CD4-positive, alpha-beta T cell treated with Interleukin-4 for 4 hours (primary cell): ENCODE measurements at regions not wholly inside any gene's neighbourhood (a gene's known extent, or its start where the extent isn't known, plus 50 kb on each side); places are given as distances from the start of the nearest gene placed in this dataset.

Source experiments
- DNase-seq: peaks from one replicate; pipeline ENCODE4 v3.0.0-alpha.2; 2020

DNA sequence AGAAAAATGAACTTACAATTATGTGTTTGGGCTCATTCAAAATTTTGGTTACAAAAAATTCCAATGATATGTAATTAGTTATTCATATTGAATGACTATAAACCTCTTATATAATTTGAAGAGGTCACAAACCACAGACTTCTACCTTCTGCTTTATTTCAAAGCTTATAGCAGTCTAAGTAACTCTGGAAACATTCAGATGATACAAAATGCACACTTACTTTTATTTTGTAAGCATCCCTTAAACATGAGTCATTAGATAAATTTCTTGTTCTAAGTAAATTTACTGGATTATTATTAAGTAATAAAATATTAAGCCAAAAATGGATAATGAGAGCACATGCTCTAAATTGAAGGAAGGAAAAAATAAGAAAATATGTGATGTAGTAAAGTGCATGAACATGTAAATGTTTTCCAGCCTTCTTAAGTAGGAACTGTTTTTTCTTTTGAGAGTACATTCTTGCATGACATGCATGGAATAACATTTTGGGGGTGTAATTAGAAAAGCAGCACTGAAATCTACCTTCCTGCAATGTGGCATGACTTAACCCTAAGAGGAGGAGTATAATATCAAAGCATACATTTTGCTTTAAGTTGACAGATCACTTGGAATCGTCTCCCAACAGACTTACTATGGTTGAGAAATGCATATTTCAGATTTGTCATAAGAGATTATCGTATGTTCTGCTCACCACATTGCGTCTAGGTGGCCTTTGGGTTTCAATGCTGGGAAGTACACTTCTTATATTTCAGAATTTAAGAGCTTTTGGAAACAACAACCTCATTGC, 372.7 kb upstream of the HSF2 start:
- no peak for DNase-seq

GRCh38 chr6:122028933-122029522, 370.4 kb upstream of the HSF2 start:
- DNase-seq, result no peak

DNA sequence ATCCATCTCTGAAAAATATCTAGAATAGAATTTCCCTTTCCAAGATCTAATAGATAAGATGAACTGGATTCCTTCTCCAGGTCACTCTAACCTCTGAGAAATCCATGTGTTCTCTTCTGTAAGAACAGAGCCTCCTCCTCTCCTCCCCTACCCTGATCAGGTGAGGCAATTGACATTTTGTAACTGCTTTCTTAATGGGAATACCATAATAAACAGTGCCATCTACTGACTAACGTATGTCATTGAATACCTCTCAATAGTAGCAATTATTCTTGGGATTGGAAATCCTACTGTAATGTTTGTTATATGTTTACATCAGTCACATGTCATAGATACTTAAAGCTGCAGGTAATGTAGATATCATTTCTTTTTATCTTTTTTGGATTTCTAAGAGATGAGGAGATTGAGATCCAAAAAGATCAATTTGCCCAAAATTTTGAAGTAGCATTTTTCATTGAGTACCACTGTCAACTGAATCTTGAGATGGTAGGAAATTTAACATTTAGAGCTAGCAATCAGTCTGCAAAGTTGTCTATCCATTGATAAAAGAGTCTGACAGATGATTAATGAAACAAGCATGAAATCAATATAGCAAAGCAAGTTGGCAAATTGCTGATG, 365.8 kb upstream of the HSF2 start:
- peak; percentile 18 for DNase-seq

- no peak for DNase-seq
Measured at GRCh38 chr6:122035173-122035572, 364.3 kb upstream of the HSF2 start.

GRCh38 chr6:122040261-122040660, 359.2 kb upstream of the HSF2 start:
- DNase-seq, result no peak

- no peak for DNase-seq
Measured at GRCh38 chr6:122042380-122042779, 357.1 kb upstream of the HSF2 start.

- no peak for DNase-seq
Measured at GRCh38 chr6:122042960-122043735, 356.3 kb upstream of the HSF2 start.

DNA sequence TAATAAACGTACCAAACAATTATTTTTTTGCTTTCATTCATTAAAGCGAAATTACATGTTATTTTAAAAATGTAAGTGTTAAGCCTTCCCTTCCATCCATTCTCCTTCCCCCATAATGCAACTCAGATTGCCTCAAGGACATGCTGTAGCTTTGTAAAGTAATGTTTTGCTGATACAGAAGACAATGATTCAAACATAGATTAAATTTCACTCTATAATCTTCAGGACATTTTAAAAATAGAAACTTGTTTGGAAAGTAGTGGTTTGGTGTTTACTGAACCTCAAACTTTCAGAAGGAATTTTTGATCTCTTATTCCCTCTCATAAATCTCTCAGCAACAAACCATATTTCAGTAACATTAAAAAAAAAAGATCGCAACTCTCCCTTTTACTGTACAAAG, 350.9 kb upstream of the HSF2 start:
- DNase-seq, result no peak

- no peak for DNase-seq
Measured at GRCh38 chr6:122049341-122049740, 350.1 kb upstream of the HSF2 start.

DNA sequence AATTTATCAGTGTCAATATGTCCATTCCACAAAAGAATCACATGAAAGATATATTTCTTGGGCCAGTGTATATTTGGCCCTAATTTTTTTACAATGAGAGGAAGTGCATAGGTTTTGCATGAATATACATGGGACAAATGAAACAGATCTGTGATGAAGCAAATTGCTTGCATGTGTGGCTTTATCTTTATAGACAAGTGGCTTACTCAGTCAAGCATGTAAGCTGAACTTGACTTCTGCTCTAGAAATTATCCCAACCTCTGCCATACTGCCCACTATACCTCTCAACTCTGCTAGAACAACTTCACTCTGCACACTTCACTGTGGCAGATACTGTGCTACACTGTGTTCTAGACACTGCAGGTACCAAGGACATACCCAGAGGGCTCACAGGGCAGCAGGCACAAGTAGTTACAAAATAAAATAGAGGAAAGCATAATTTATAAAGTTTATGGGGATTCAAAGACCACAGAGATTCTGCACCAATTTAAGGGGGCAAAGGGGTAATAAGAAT, 349.2 kb upstream of the HSF2 start:
- no peak for DNase-seq

GRCh38 chr6:122052346-122052900, 347.0 kb upstream of the HSF2 start:
- DNase-seq, result no peak

GRCh38 chr6:122059918-122060317, 339.5 kb upstream of the HSF2 start:
- DNase-seq, result no peak

GRCh38 chr6:122061855-122062254, 337.6 kb upstream of the HSF2 start:
- DNase-seq, result no peak

DNA sequence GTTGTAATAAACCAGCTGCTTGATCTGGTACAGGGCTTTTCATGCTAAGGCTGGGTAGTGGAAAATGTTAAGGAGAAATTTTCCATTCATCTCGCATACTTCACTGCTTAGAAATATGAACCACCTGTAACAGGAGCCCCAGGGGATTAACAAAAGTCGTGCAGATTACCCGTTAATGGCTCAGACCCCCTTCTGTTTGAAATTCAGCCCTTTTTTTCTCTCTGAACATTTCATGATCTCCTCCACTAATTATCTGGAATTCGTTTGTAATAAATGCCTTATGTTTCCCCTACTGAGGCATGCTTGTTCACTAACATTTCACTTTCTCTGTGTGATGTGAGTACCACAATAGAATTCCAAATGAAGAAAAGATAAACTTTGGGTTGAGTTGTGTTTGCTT, 336.4 kb upstream of the HSF2 start:
- DNase-seq, result no peak

GRCh38 chr6:122063761-122064160, 335.7 kb upstream of the HSF2 start:
- no peak for DNase-seq

GRCh38 chr6:122066200-122066599, 333.3 kb upstream of the HSF2 start:
- DNase-seq, result no peak

- DNase-seq, result no peak
Measured at GRCh38 chr6:122068291-122068769, 331.1 kb upstream of the HSF2 start.

DNA sequence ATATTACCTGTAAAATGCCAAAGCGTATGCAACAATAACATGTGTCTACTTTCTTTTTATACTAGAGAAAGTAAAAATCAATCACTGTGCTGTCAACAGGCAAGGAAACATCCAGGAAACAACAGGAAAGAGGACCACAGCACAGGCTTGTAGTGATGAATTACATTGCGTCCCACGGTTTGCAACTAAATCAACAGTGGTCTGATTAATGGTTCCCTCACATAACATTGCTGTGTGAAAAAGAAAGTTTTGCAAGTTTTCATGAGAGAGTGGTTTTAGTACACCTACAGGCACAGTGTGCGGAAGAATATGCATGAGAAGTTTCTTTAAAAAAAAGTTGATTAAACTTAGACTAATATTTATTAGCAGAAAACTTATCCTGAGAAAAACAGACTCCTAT, 329.5 kb upstream of the HSF2 start:
- DNase-seq, result no peak

- no peak for DNase-seq
Measured at GRCh38 chr6:122072014-122072647, 327.3 kb upstream of the HSF2 start.

DNA sequence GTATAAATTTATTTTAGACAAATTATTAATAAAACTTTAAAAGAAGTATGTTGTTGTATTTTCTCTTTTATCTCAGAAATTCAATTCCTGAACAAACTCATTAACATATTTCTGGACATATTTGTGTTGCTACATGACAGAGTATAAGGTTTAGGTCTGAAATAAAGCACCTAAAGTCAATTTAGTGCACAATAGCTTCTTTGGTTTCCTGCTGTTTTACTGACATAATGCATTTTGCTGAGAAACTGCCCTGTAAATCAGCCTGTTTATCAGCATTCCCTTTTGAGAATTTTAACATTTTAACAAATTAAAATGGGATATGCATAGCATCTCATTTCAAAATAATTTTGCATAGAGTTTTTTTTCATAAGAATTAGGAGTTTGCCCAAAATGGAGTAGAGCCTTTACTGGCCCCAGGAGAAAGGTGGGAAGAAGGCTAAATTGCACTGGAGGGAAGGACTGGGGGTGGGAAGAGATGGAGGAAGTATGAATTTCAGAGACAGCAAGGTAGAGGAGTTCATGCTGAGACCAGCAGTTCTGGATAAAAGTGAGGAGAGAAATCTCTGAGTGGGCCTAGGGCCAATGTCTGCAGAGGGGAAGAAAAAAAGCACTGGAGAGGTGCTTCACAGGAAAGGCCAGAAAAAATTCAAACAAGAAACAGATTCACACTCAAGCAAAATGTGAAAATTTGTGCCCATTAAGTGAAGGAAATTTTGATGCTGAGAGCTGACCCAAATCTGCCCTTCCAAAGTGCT, 324.2 kb upstream of the HSF2 start:
- DNase-seq, result no peak

- DNase-seq, result no peak
Measured at GRCh38 chr6:122075917-122076316, 323.5 kb upstream of the HSF2 start.

DNA sequence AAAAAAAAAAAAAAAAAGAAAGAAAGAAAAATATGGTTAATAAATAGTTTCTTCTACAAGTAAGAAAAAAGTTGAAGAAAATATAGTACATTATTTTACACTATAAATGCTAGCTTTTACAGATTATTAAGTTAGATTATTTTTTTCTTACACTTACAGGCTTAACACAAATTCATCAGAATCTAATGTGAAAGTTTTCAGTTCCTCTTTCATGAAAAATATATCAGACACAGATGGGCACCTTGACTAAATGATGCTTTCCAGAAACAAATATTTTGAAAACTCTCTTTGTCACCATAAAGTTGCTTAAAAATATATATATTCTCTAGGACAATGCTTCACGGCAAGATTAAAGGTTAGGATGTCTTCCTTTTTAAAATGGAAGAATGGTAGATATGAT, 321.8 kb upstream of the HSF2 start:
- no peak for DNase-seq
